GM21360 (cell line): ENCODE measurements at regions not wholly inside any gene's neighbourhood (a gene's known extent, or its start where the extent isn't known, plus 50 kb on each side); places are given as distances from the start of the nearest gene placed in this dataset.

Experiments
- ATAC-seq: cut with Tn5 transposase; IDR thresholded peaks from one replicate; pipeline ENCODE4 v1.9.1; 2021; ENCODE audit warnings: mild to moderate bottlenecking, moderate library complexity; ENCODE audit not compliant: unreplicated experiment

DNA sequence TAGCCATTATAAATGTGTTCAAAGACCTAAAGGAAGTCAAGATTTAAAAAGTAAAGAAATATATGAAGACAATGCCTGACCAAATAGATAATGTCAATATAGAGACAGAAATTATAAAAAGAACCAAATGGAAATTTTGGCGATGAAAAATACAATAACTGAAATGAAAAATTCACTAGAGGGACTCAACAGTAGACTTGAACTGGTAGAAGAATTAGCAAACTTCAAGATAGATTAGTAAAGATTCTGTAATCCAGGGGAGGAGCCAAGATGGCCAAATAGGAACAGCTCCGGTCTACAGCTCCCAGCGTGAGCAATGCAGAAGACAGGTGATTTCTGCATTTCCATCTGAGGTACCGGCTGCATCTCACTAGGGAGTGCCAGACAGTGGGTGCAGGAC lies 433.2 kb downstream of the HINT1 start:
- no peak for ATAC-seq

DNA sequence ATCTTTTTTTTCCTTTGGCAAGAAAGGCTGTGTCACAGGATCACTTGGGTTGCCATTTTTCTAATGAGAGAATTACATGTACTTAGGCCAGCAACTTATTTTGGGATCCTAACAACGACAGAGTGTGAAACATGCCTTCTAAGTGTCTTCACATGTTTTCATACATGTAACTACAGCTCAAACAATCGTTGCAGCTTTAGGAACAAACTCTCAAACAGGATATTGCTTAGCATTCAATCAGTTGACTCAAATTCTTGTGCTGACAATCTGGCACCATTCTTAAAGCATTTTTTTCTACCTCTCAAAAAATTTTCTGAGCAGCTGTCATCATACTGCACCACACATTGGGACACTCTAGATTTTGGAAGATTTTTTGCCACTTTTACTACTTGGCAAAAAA lies 435.5 kb downstream of the HINT1 start:
- ATAC-seq = no peak

DNA sequence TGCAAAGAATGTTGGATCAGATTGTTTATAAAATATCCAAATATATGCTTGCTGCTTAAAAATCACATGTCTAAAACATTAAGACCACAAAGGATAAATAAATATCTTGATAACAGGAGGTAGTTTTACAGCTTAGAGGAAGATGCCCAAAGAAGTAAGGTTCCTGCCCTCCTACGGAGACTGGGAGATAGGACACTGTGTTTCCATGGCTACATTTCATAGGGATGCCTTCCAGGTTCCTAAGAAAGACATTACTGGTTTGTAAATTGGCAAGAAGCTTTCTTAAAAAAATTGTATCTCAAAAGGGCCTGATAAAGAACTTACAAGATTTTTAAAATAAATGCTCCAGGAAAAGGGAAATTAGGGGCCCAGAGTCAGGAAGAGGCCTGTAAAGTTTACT lies 437.2 kb downstream of the HINT1 start:
- ATAC-seq = no peak

- no peak for ATAC-seq
Measured at GRCh38 chr5:130724658-130725057, 440.4 kb downstream of the HINT1 start.

DNA sequence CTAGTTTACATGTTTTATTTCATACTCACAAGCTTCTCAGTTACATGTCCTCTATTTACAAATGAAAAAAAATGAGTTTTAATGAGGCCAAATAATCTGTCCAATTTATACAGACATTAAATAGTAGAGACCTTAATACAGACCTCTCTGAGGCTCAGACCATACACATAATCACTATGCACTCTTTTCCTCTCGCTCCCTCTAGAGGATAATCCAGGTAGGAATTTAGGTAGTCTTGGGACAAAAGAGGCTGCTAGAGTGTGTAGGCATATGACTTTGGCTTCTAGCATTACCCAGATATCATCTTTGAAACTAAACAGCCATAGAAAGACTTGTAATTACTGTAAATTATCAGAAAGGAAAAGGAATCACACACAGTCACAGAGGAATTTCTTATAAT lies 444.7 kb downstream of the HINT1 start:
- ATAC-seq = no peak

DNA sequence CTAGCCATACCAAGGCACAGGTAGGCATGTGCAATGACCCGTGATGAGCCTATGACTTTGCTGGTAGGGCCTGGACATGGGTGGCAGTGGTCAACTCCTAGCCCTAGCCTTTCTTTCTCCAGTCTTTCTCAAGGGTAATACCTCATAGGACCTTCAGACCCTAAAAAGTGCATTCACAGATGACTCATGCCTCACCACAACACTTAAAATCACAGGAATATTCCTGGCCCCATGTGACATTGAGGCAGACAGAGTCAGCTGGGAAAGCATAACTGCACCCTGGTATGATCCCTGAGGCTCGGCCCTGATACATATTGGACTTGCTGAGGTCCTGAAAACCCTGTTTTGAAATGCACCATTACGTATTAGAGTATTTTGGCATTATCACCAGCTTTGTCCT lies 449.5 kb downstream of the HINT1 start:
- no peak for ATAC-seq

DNA sequence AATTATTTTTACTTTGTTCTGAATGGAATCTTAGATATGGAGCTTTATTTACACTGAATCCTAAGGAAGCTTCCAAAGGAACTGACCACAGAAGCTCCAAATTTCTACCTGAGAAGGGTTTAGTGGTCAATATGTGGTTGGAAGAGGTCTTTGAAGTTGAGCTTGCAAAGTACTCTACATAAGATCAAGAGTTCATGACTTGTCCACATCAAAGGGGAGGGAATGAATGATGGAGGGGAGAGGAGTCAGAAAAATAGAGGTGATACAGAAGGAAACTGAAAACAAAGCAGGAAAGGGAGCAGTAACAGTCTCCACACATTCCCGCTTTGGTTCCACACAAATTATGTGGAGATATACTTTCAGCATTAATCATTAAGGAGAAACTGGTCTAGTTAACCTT lies 450.9 kb downstream of the HINT1 start:
- ATAC-seq = no peak

DNA sequence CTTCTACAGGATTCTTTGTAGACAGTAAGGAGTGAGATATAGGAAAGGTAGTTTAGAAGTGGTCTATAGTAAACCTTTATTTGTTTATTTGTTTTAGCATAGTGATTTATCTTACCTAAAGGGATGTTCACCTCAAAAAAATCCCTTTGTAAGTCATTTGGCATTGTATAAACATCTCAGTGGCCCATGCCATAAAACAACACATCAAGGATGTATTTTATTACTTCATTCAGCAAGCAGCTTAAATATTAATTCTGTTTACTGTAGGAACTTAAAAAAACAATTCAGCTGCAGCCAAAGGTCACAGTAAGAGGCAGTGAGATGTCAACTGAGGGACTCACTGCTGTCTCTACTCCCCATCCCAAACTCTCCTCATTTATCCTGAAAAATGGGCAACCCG lies 452.7 kb downstream of the HINT1 start:
- no peak for ATAC-seq

GRCh38 chr5:130710596-130710995 lies 454.5 kb downstream of the HINT1 start:
- ATAC-seq = no peak

DNA sequence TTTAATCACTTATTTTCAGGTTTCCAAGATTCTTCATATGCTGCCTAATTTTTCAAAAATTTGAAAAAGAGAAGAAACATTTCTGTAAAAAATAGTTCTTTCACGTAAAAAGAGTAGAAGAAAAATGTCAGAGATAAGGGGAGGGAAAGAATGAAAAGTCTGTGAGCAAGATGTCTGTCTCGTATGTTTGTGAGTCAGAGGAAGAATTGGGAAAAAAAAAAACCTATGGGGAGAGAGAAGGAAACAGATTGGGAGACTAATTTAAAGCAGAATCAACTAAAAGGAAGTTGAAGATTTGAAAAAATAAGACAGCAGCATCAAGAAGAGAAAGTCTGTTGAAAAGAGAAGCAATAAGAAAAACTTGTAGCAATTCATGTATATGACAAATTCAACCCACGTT lies 456.3 kb downstream of the HINT1 start:
- no peak for ATAC-seq

DNA sequence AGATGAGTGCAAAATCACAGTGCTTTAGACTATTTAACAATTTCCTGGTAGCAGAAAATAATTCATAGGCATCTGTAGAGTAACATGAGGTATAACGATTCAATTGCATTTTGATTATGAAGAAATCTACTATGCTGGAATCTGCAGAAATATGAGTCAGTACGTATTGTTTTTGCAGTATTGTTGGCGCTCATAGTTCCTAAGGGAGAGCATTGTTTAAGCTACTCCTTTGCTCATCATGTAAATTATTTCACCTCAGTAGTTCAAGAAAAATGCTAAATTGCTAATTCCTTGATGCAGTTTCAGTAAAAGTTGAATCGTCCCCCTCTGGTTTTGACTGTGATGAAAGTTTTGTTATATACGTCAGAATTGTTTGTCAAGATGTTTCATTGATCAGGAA lies 458.4 kb downstream of the HINT1 start:
- no peak for ATAC-seq

DNA sequence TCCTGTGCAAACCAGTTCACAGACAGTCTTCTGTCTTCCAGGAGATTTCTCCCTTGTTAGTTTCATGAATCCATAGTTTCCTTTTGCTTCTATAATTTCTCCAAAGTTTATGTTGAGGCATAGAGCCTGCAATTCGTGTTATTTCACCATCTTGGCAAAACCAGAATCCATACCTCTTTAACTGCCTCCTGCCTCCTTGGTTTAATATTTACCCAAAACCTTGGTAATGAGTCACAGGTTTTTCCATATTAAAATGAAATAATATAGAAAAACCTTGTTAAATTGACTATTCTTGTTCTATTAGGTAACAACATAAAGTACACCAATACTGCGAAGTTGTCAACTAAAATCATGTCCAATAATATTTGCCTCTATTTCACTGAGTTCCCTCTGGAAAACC lies 459.7 kb downstream of the HINT1 start:
- ATAC-seq = no peak

DNA sequence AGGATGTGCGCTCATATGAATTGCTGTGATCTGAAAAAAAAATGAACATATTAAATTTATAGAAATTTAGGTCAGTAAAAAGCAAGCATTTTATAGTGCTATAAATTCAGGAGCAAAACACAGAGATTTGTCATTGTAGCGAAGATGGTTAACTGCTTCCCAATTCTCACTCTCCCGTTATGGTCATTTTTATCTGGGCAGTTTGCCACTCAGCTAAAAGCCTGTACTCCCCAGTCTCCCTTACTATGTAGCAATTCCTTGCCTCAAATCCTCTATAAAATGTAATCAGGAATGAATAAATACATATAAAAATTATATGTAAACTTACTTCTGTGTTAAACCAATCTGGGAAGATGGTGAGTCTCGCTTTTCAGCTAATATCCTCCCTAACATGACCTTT lies 471.5 kb downstream of the HINT1 start:
- no peak for ATAC-seq

DNA sequence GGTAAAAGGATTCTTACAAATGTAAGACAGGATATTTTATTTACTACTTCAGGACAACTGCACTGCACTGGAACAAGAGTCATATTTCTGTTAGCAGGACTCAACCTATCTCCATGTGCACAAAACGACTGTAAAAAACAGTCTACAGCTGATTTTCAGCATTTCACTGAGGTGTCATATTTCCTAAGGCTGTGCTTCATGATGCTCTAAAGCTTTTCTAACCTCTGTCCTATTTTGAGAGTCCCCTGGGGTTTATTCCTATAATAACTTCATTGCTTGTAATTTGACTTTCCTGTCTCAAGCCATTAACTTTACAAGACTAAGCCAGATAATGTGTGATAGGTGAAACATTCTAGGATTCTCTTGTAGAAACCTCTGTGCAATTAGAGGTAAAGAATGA lies 472.3 kb downstream of the HINT1 start:
- no peak for ATAC-seq

GRCh38 chr5:130689831-130690230 lies 475.2 kb downstream of the HINT1 start:
- ATAC-seq = no peak

DNA sequence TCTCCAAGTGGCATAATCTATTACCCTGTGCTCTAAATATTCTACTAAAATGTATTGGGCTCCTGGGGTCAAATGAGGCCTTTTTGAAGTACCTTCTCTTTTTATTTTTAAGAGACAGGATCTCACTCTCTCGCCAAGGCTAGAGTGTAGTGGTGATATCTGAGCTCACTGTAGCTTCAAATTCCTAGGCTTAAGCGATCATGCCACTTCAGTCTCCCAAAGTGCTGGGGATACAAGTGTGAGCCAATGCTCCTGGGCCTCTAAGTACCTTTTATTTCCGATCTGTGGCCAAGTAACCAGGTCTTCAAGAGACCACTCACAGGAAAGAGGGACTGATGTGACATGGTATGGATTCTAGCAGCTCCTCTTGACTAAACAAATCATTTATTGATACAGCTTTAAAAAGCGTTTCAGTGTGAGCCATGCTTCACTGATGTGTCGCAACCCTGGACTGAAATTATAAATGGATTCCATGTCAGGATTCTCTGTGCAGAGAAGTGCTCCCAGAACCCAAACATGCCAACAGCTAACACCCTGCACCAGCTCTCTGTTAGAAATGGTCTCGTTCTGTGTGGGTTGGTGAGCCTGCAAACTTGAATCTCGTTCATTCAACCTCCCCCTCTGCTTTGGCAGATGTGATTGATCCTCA lies 477.8 kb downstream of the HINT1 start:
- no peak for ATAC-seq

DNA sequence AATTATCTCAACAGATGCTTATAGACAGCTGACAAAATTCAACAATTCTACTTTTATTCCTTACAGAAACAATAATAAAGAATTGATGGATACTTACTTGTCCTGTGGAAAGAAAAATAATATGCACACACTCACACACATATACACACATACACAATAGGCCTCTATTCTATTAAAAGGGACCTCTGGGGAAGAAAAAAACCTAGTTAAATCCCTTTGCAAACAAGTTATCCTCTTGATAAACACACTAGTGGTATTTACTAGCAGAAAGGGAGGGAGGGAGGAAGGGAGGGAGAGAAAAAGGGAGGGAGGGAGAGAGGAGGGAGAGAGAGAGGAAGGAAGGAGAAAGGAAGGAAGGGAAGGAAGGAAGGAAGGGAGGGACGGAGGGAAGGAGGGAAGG lies 486.4 kb downstream of the HINT1 start:
- no peak for ATAC-seq

DNA sequence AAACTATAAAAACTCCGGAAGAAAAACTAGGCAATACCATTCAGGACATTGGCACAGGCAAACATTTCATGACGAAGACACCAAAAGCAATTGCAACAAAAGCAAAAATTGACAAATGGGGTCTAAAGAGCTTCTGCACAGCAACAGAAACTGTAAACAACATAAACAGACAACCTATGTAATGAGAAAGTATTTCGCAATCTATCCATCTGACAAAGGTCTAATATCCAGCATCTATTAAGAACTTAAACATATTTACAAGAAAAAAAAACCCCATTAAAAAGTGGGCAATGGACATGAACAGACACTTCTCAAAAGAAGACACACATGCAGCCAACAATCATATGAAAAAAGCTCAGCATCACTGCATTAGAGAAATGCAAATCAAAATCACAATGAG lies 498.6 kb downstream of the HINT1 start:
- no peak for ATAC-seq

- no peak for ATAC-seq
Measured at GRCh38 chr5:130652176-130652575, 512.9 kb downstream of the HINT1 start.

GRCh38 chr5:130651440-130651839 lies 513.6 kb downstream of the HINT1 start:
- no peak for ATAC-seq

DNA sequence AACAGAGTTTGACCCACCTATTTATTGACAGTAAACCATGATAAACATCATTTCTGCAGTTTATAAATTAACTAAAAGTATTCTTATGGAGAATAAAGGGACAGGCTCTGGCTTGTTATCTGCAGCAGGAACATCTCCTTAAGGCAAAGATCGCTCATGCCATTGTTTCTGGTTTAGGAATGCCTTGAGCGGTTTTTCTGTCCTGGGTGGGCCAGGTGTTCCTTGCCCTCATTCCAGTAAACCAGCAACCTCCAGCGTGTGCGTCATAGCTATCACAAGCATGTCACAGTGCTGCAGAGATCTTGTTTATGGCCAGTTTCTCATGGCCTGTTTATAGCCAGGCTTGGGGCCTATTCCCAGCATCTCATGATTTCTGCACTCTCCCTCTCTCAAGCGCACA lies 521.7 kb downstream of the HINT1 start:
- ATAC-seq = no peak

- ATAC-seq = no peak
Measured at GRCh38 chr5:130642461-130642860, 522.6 kb downstream of the HINT1 start.

GRCh38 chr5:130627145-130627544 lies 537.9 kb downstream of the HINT1 start:
- ATAC-seq = no peak

DNA sequence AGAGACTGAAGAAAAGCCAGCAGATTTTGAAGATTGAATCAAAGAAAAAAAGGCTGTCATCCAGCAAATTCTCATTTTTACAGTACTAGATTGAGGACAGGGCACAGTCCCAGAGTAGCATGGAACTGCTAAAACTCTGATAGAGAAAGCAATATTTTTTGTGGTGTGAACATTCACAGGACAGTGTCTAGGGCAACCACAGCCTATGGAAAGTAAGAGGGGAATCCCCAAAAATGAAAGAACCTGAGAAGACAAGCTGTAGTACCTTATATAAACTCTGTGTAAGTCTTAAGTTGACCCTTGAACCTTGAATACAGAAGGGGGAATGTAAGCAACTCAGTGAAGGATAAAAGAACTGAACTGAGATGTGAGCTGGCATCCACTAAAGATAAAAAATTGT lies 540.3 kb downstream of the HINT1 start:
- ATAC-seq = no peak
